Pancreas (tissue), 10 donors: ENCODE measurements at regions not wholly inside any gene's neighbourhood (a gene's known extent, or its start where the extent isn't known, plus 50 kb on each side); places are given as distances from the start of the nearest gene placed in this dataset.
"Not testable (repeated sequence)": the region's sequence is repeated elsewhere in the genome, so short reads cannot be mapped to it uniquely, and the experiment has no call there.

ENCODE experiments used
- ATAC-seq, 4 donors: fragments of 200-7000 bp; cut with Tn5 transposase; one replicate each; pipeline versions ENCODE4 v1.8.0 to v1.9.1; 2020; ENCODE audit warnings: mild to moderate bottlenecking in 4 of 4, moderate library complexity in 4 of 4
- DNase-seq, 6 donors: peaks; one replicate each; pipeline ENCODE4 v3.0.0-alpha.2; 2020
- FAIRE-seq: peaks from 2 replicates; lab custom pipeline; 2012; peaks lifted over from hg19 to GRCh38; lab: Jason Lieb, UNC
- H3K27ac ChIP-seq, 4 donors: fragments of 200-600 bp; sonication (generic); 1 replicate in 3 of 4; 2 replicates in 1 of 4; pipeline versions ENCODE4 v1.5.0 to v1.8.0; 2020
- H3K27me3 ChIP-seq, 4 donors: fragments of 200-600 bp; one replicate each; pipeline ENCODE4 v1.8.0; 2021
- H3K36me3 ChIP-seq, 3 donors: fragments of 200-600 bp; sonication (generic) in 1 of 3; one replicate each; pipeline versions ENCODE4 v1.5.0 to v1.8.0; 2020 to 2021
- H3K4me1 ChIP-seq, 3 donors: fragments of 200-600 bp; one replicate each; pipeline ENCODE4 v1.8.0; 2021
- H3K4me3 ChIP-seq, 4 donors: fragments of 200-600 bp; sonication (generic) in 2 of 4; one replicate each; pipeline versions ENCODE4 v1.5.0 to v1.8.0; 2020 to 2021
- H3K9me3 ChIP-seq, 4 donors: fragments of 200-600 bp; one replicate each; pipeline ENCODE4 v1.8.0; 2021
- WGBS, 2 donors: extraction: QIAGEN DNeasy Blood & Tissue Kit; methylation state at CpG; one replicate each; pipeline ENCODE4 v1.1.7; 2013; 5-methylcytosine and 5-hydroxymethylcytosine counted together
- intact Hi-C, 3 donors: fragments of 100-400 bp; cut with DNase I; formaldehyde crosslinking; loops; one replicate each; pipeline versions ENCODE4 v1.11.1 to v1.14.2; 2022
- TF ChIP-seq, protein P1 (sequence below), 4 donors: fragments of 200-600 bp; sonication (generic) in 3 of 4; IDR thresholded peaks; one replicate each; pipeline versions ENCODE4 v1.5.0 to v1.8.0; 2021; ENCODE audit warnings: antibody characterized with exemption in 4 of 4
- donor health status: healthy with polysubstance abuse.
- donor health status: DM: no; HTN: no; CAD: no; lungs with moderate emphysema.
- donor health status: DM: no; HTN: no; CAD: no.
- donor health status: control.
- donor health status: control.
- donor health status: Bipolar disorder and iron deficiency.
- donor health status: DM: yes; HTN: yes; CAD: no.
- donor health status: DM: no; HTN: no; CAD: no.
- donor health status: DM: no; HTN: no; CAD: no.
- donor health status: DM: yes; HTN: yes; CAD: no.

DNA sequence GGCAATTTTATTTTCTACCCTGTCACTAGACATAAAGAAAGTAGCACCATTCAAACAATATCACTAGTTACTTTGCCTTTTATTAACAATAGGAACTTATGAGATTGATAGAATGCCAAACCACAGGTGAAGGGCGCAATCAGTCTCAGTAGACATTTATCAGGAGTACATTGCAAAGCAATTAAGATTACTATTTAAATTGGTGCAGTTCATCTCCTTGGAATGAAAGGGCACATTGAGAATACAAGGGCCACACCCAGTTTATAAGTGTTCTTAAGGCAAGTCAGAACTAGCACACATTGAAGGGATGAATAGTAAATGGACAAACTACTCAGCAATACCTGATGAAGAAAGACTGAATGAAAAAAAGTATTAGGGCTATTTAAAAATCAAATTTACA, 601.4 kb downstream of the C12orf50 start:
- no peak overlapping the region for H3K27ac ChIP-seq
- 96 to 98% methylated on average over 1 of the region's 1 CpG for WGBS, 2 donors
- FAIRE-seq (no peak), ATAC-seq (no peak), DNase-seq (no peak)
- H3K27me3 ChIP-seq = no peaks in the 10 kb centered on the region
- no peaks in the 10 kb centered on the region for H3K4me1 ChIP-seq
- TF ChIP-seq, protein P1, sequence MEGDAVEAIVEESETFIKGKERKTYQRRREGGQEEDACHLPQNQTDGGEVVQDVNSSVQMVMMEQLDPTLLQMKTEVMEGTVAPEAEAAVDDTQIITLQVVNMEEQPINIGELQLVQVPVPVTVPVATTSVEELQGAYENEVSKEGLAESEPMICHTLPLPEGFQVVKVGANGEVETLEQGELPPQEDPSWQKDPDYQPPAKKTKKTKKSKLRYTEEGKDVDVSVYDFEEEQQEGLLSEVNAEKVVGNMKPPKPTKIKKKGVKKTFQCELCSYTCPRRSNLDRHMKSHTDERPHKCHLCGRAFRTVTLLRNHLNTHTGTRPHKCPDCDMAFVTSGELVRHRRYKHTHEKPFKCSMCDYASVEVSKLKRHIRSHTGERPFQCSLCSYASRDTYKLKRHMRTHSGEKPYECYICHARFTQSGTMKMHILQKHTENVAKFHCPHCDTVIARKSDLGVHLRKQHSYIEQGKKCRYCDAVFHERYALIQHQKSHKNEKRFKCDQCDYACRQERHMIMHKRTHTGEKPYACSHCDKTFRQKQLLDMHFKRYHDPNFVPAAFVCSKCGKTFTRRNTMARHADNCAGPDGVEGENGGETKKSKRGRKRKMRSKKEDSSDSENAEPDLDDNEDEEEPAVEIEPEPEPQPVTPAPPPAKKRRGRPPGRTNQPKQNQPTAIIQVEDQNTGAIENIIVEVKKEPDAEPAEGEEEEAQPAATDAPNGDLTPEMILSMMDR (IDR thresholded peaks at IDR 0.05) = no peak
- no peaks in the 10 kb centered on the region for H3K9me3 ChIP-seq
- intact Hi-C loops = no loop called here
- H3K4me3 ChIP-seq = no peak overlapping the region
- H3K36me3 ChIP-seq = no peaks in the 10 kb centered on the region

DNA sequence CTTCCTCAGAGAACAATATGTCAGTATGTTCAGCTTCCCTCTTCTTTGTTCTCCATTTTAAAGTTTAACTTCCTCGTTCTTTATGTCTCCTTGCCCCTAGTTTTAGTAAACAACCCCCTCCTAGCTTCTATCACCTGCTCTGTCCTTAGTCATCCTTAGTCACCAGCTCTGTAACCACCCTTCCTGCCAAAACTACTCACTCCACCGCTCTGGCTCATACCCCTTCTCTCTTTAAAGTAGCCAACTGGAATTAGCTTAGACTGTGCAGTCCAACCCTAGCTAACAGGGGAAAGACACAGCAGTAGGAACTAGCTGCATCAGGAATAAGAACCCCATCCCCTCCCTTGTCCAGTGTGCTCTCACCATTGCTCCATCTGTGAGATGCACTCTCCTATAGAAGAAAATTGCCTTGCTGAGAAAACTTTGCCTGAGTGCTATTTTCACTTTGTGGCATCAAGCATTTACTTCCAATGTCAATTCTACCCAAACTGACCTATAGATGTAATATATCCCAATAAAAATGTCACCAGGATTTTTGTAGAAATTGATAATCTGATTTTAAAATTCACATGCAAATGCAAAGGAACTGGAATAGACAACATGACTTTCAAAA, 603.2 kb downstream of the C12orf50 start:
- no peaks in the 10 kb centered on the region for H3K9me3 ChIP-seq
- H3K4me1 ChIP-seq = no peaks in the 10 kb centered on the region
- no peak overlapping the region for H3K4me3 ChIP-seq
- TF ChIP-seq, protein P1 (IDR thresholded peaks at IDR 0.05) = no peak
- intact Hi-C loops = no loop called here
- DNase-seq (no peak), ATAC-seq (no peak), FAIRE-seq (no peak)
- no peaks in the 10 kb centered on the region for H3K27me3 ChIP-seq
- H3K27ac ChIP-seq = no peak overlapping the region
- no peaks in the 10 kb centered on the region for H3K36me3 ChIP-seq
- WGBS, 2 donors = 56 to 77% methylated on average over 2 of the region's 2 CpGs

DNA sequence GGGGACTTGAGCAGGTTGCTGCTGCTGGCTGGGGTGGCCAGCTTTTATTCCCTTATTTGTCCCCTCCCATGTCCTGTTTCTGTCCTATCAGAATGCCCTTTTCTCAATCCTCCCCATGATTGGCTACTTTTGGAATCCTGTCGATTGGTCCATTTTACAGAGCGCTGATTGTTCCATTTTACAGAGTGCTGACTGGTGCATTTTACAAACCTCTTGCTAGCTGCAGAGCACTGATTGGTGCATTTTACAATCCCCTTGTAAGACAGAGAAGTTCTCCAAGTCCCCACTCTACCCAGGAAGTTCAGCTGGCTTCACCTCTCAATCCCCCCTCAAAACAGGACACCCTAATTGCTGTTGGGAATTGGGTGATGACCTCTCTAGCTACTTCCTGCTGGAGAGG, 608.0 kb downstream of the C12orf50 start:
- H3K27ac ChIP-seq, H3K27me3 ChIP-seq, intact Hi-C loops, H3K4me1 ChIP-seq, H3K4me3 ChIP-seq, FAIRE-seq, H3K36me3 ChIP-seq, H3K9me3 ChIP-seq, ATAC-seq, DNase-seq: not testable (repeated sequence)
- 92 to 100% methylated on average over 2 of the region's 2 CpGs for WGBS, 2 donors

DNA sequence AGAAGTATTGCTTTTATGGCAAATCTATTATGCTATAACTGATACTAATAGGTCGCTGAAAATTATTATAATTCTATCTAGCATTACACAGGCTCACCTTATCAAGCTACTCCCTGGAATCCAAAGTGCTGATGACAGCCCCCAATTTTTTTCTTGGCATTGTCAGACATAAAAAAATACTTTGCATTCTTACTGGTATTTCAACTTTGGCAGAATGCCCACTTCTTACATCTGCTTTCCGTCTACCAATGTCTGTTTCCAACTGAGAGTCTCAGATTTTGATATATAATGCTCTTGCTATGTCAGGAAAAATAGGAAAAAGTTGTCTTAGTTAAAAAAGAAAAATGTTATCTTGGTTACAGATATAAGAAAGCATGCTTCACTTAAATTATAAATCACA, 615.4 kb downstream of the C12orf50 start:
- H3K27ac ChIP-seq = no peak overlapping the region
- H3K36me3 ChIP-seq = no peaks in the 10 kb centered on the region
- TF ChIP-seq, protein P1 (IDR thresholded peaks at IDR 0.05) = no peak
- DNase-seq (no peak), ATAC-seq (no peak), FAIRE-seq (no peak)
- H3K27me3 ChIP-seq = no peaks in the 10 kb centered on the region
- no peaks in the 10 kb centered on the region for H3K4me1 ChIP-seq
- 52 to 55% methylated on average over 2 of the region's 2 CpGs for WGBS, 2 donors
- no peaks in the 10 kb centered on the region for H3K9me3 ChIP-seq
- H3K4me3 ChIP-seq = no peak overlapping the region
- intact Hi-C loops = no loop called here

DNA sequence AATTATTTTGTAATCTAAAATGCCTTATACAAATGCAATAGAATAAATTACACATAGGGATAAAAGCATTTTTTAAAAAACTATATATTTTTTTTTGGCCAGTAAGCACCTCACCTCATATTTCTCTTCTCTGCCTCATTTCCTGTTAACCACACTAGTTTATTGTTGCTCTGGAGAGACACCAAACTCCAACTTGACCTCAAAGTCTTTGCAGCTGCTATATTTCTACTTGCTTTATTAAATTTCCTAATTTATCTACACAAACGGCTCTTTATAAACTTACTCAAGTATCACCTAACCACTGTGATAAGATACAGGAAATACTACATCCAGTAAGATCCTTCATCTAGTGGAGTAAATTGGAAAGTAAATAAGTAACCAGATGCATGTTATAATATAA, 622.3 kb downstream of the C12orf50 start:
- FAIRE-seq (no peak), DNase-seq (no peak), ATAC-seq (no peak)
- TF ChIP-seq, protein P1 (IDR thresholded peaks at IDR 0.05) = no peak
- H3K36me3 ChIP-seq = no peaks in the 10 kb centered on the region
- no peak overlapping the region for H3K4me3 ChIP-seq
- H3K4me1 ChIP-seq = no peaks in the 10 kb centered on the region
- intact Hi-C loops = no loop called here
- WGBS, 2 donors = 7 to 9% methylated on average over 1 of the region's 1 CpG
- H3K27ac ChIP-seq = no peak overlapping the region
- no peaks in the 10 kb centered on the region for H3K9me3 ChIP-seq
- H3K27me3 ChIP-seq = no peaks in the 10 kb centered on the region
